GM10266 (cell line): ENCODE measurements at regions not wholly inside any gene's neighbourhood (a gene's known extent, or its start where the extent isn't known, plus 50 kb on each side); places are given as distances from the start of the nearest gene placed in this dataset.

ENCODE experiments used
- DNase-seq: peaks from one replicate; pipeline ENCODE4 v3.0.0; 2012; ENCODE audit errors: extremely low spot score
- TF ChIP-seq, protein P1 (sequence below): IDR thresholded peaks from 2 replicates; pipeline ENCODE4 v1.5.1; 2012; ENCODE audit warnings: mild to moderate bottlenecking, low read depth; ENCODE audit not compliant: control insufficient read depth, insufficient read depth; ENCODE audit errors: missing control alignments

DNA sequence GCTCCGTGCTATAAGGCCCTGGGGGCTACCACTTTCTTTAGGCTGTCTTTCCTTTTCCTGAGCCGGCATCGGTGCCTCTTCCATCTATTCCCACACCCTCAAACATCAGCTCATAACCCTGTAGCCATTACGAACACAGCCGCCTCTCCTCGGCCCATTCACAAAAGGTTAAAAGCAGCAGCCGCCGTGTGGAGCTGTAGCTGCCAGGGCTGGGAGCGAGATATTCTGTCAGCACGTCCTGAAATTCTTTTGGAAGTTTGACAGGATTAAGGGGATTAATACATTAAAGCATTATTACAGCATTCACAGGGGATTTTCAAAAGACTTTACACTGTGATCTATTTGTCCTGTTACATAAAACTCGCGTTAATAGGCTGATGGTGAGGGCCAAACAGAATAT is 428.2 kb downstream of the CDK5RAP2 start:
- TF ChIP-seq, protein P1, sequence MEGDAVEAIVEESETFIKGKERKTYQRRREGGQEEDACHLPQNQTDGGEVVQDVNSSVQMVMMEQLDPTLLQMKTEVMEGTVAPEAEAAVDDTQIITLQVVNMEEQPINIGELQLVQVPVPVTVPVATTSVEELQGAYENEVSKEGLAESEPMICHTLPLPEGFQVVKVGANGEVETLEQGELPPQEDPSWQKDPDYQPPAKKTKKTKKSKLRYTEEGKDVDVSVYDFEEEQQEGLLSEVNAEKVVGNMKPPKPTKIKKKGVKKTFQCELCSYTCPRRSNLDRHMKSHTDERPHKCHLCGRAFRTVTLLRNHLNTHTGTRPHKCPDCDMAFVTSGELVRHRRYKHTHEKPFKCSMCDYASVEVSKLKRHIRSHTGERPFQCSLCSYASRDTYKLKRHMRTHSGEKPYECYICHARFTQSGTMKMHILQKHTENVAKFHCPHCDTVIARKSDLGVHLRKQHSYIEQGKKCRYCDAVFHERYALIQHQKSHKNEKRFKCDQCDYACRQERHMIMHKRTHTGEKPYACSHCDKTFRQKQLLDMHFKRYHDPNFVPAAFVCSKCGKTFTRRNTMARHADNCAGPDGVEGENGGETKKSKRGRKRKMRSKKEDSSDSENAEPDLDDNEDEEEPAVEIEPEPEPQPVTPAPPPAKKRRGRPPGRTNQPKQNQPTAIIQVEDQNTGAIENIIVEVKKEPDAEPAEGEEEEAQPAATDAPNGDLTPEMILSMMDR, result no peak
- no peak for DNase-seq

DNA sequence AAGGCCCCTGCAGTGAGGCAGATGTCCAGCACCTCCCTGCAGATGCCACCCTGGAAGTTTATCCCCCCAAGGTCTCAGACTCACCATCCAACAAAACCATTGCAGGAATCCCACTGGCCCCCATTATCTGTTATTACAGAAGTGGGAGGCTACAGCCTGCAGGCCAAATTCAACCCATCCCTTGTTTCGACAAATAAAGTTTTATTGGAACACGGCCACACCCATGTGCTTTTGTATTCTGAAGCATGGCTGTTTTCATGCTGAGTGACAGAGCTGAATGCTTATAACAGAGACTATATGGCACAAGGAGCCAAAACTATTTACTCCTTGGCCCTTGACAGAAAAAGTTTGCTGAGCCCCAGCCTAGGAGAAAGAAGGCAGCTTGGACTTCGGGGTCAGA is 428.8 kb downstream of the CDK5RAP2 start:
- DNase-seq, result no peak
- TF ChIP-seq, protein P1, result no peak

DNA sequence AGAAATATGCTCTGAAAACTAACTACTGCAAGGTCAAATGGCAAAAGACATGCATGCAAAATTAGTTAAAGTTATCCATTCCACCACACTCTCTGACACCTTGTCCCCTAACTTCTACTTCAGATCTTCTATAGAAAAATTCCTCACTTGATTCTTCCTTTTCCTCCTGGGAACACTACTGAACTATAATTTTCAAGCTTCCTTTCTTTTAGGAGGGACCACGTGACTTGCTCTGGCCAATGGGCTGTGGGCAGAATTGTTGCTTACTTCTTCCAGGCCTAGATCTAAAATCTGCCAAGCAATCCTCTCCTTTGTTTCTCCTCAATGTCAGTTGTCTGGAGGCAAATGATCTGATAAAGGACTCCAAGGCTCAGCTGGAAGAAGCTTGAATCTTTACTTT is 441.0 kb downstream of the CDK5RAP2 start:
- DNase-seq, result no peak
- TF ChIP-seq, protein P1, result no peak

DNA sequence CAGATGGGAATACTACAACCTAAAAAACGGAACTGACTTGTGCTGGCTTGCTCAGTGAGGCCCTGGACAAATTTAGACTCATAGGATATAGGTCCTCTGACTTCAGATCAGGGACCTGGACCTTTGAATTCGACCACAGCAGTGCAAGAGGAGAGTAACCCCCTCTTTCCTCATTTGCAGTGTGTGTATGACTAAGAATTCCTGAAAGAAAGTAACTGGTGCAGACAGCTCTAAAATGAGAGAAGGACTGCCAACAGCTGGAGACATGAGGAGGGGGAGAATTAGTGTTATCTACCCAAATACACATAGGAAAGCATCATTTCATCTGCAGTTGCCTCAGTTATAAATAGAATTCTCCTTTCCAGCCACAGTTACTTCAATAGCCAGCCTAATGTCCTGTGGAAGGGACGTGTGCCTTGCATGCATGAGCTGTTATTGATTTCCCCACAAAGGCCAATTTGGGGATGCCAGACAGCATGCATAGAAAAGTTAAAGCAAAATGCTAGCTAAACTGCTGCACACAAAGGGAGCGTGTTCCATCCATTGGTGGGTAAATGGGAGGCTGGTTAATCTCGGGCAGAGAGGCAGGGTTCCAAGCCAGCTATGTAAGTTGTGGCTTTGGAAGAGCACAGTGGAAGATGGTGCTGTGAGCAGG is 442.7 kb downstream of the CDK5RAP2 start:
- DNase-seq, result no peak
- TF ChIP-seq, protein P1, result no peak

DNA sequence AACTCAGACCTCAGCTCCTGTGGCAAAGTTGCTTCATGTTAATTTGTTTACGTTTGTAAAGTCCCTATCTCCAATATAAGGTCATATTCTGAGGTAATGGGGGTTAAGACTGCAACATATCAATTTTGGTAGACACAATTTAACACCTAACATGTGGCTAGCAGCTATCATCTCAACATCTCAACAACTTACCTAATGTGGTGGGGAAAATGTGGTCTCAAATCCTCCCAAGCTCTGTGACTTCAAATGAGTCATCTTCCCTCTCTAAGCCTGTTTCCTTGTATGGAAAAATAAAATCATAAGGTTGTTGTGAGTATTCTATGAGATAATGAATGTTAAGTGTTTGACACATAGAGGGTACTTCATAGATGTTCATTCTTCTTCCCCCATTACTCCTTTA is 443.3 kb downstream of the CDK5RAP2 start:
- no peak for DNase-seq
- TF ChIP-seq, protein P1, result no peak

DNA sequence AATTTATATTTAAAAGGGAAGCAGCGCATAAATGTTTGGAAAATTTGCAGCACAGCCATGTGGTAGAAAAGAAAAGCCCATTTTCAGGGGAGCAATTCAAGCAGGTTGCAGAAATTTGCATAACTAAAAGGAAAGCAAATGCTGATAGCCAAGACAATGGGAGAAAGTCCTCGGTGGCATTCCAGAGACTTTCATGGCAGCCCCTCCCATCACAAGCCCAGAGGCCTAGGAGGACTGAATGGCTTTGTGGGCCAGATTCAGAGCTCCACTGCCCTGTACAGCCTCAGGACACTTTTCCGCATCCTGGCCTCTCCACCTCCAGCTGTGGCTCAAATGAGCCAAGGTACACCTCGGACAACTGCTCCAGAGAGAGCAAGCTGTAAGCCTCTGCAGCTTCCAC is 462.9 kb downstream of the CDK5RAP2 start:
- DNase-seq, result no peak
- TF ChIP-seq, protein P1, result no peak

DNA sequence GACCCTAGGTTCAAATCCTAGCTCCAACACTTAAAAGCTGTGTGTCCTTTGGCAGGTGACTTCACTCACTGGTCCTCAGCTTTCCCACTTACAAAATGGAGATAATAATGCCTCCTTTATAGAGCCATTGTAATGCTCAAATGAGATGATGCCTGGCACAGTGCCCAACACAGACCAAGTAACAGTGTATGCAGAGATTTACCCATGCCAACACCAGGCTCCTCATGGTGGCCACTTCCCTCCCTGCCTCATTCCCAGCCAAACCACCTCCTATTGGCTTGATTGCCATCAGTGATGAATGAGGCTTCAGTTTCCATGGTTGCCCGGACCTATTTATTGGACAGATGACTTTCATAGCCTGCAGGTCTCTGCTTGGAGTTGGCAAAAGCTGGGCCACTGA is 469.4 kb downstream of the CDK5RAP2 start:
- TF ChIP-seq, protein P1, result no peak
- DNase-seq, result no peak
